Ecto neural progenitor cell (in vitro differentiated cells): ENCODE measurements at regions not wholly inside any gene's neighbourhood (a gene's known extent, or its start where the extent isn't known, plus 50 kb on each side); places are given as distances from the start of the nearest gene placed in this dataset.
"Not testable (repeated sequence)": the region's sequence is repeated elsewhere in the genome, so short reads cannot be mapped to it uniquely, and the experiment has no call there.

ENCODE experiments used
- DNase-seq: peaks from one replicate; pipeline ENCODE4 v3.0.0-alpha.2; 2018; ENCODE audit warnings: low spot score

GRCh38 chr3:16053794-16054193 is 120.7 kb upstream of the GALNT15 start:
- DNase-seq = no peak

DNA sequence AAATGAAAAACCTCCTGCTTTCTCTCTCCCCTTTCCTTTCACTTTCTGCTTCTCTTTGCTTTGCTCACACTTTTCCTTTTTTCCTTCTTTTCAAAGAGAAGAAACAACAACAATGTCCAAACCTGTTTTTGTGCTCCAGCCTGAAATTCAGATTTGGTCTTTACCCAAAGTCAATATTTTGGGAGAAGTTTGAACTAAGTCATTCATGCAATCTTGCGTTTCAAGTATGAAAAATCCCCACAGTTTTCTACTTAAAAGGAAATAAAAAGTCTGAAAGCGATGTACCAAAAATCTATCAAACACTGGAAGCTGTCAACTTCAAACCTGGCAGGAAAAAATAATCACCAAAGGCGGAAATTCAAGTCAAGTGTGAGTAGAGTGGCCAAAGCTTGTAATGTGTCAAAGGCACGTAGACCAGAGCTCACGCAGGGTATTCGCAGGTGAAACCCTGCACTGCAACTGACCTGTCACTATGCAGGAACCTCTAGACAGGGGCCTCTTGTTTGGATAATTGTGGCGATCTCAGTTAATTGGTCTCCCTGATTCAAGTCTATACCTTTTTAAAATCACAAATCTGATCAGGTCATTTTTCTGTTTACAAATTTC is 118.8 kb upstream of the GALNT15 start:
- DNase-seq = no peak

DNA sequence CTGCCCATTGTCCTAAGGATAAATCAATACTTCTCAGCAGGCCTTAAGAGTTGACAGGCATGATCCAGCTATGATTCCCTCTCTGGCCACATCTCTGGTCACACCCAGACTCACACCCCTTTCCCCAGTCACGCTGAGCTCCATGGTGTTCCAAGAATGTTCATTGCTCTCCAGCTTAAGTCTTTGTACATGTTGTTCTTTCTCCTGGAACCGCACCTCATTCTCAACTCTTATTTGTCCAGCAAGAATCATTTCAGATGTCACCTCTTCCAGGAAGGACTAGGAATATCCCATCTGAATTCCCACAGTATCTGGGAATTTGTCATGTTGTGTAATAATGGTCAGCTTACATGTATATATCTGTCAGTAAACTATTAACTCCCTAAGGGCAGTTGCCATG is 118.3 kb upstream of the GALNT15 start:
- no peak for DNase-seq

DNA sequence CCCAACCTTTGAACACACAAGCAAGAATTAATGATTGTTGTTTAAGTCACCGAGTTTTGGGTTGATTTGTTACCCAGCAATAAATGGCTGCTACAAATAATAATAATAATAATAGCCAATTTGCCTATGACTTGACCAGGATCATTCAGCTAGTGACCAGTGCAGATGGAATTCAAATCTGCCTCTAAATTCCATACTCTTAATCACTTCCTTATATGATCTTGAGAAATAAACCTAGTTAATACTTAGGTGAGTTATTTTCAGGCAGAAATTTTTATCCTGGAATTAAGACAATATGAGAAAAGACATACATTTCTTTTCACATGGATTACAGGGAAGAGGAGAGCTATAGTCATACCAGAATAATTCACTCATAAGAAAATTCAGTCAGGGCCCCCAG is 116.0 kb upstream of the GALNT15 start:
- DNase-seq = no peak

DNA sequence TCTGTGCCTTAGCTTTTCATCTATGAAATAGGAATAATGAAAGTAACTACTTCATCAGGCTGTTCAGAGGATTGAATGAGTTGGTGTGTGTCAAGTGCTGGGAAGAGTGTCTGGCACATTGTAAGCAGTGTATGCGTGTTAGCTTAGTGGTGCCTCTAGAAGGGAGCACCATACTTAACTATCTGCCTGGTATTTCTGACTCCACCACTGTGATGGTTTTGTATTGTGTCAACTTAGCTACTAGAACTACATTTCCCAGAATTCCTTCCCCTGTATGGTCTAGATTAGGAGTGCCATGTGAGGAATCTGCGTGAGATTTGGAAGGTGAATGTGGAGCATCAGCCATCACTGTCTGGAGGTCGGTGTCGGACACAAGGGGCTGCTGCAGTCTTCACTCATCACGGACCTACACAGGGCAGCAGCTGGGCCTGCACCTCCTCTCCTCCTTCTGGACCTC is 115.4 kb upstream of the GALNT15 start:
- DNase-seq = no peak

DNA sequence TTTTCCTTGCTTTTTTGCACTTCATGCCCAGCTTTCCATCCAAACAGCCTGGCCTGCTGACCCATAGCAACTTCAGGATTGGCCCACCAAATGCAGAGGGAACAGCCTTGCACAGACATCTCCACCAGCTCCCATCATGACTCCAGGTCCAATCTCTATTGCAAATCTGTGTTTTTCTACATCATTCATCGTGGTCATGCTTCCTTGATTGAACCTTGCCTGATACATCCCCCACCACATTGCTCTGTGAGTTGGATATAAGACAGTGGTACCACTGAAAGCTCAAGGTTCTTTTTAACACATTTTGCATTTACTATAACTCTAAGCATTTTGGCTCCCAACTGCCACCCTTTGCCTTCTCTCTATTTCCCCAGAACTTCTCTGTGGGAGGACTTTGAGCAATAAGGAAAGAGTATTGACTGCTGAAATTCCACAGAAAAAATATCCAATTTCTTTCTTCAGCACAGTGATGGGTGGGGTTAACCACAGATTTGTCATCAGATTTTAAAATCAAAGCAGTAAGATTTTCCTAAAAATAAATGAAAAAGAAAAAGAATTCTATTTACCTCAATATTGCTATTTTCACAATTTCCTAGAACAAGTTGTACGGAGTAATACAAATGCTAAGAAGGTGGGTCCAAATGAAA is 114.6 kb upstream of the GALNT15 start:
- no peak for DNase-seq

GRCh38 chr3:16060358-16060852 is 114.1 kb upstream of the GALNT15 start:
- DNase-seq = no peak

DNA sequence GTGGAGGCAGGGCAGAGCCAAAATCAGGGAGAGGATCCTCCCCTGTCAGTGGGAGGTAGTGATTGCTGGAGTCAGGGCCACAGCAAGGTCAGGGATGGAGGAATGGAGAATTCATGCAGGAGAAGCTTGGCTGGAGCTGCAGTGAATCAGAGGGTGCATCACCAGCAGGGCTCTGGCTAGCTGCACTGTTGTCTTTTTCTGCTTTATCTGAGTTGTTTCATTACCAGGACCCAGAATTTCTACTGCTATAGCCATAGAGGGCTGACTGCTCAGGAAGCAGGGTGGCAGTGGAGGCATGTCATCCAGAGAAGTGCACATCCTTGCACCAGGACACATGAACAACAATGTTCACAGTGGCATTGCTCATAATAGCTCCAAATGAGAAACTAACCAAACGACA is 113.5 kb upstream of the GALNT15 start:
- DNase-seq = no peak

- DNase-seq = no peak
These were observed 113.0 kb upstream of the GALNT15 start for GRCh38 chr3:16061491-16061890.

- no peak for DNase-seq
These were observed 110.9 kb upstream of the GALNT15 start for GRCh38 chr3:16063603-16064002.

- no peak for DNase-seq
These were observed 109.7 kb upstream of the GALNT15 start for GRCh38 chr3:16064642-16065414.

DNA sequence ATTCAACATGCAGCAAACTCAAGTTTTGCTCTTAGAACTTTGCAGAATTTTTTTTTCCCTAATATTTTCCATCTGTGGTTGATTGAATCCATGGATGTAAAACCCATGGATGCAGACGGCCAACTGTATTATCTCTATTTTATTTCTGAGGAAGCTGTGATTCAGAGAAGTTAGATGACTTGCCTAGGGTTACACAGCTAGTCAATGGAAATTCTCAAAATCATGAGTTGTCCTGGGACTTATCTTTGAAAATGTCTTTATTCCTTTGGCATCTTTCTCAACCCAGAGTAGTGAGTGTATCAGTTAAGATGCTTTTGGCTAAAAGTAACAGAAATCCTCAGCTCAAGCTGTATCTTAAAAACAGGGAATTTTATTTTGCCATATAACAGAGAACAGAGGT is 107.9 kb upstream of the GALNT15 start:
- no peak for DNase-seq

DNA sequence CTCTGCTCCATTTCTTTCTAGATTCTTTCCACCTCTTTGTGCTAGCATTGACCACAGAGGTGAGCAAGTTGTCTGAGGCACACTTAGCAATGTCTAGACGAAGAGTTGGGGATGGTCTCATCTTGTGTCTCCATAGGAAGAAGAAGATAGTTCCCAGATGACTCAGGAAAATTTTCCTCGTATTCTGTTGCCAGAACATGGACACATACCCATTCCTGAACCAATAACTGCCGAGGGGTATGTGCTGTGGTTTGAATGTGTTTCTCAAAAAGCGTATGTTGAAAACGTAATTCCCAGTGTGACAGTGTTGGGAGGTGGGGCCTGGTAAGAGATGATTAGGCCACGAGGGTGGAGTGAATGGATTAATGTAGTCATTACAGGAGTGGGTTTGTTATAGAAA is 107.5 kb upstream of the GALNT15 start:
- no peak for DNase-seq

DNA sequence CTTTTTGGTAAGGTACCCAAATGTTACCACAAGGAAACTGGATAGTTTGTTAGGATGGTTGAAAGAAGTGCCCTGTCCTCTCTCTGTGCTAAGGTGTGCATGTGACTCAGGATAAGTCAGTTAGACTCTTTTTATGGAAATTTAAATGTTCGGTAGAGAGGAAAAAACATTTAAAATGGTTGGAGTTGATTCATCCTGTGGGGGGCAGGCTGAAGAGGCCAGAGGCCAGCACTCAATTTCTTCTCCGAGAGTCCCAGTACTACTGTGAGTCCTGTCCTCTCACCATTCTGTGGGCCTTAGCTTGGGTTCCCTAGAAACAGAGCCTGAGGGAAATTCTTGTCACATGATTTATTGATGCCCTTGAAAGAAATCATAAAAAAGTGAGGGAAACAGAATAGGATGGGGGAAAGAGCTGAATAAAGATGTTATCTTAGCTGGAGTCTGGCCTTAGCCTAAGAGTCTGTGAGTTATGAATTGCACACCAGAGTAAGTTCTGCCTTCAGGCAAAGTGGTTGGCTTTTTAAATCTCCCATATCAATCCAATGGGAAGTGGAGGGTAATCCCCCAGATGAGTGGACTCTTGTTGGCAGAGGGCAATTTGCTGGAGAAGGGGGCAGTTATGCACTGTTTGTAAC is 106.5 kb upstream of the GALNT15 start:
- DNase-seq = no peak

GRCh38 chr3:16069149-16069922 is 105.1 kb upstream of the GALNT15 start:
- no peak for DNase-seq

GRCh38 chr3:16070707-16071106 is 103.8 kb upstream of the GALNT15 start:
- no peak for DNase-seq

- DNase-seq = no peak
These were observed 103.3 kb upstream of the GALNT15 start for GRCh38 chr3:16071206-16071605.

DNA sequence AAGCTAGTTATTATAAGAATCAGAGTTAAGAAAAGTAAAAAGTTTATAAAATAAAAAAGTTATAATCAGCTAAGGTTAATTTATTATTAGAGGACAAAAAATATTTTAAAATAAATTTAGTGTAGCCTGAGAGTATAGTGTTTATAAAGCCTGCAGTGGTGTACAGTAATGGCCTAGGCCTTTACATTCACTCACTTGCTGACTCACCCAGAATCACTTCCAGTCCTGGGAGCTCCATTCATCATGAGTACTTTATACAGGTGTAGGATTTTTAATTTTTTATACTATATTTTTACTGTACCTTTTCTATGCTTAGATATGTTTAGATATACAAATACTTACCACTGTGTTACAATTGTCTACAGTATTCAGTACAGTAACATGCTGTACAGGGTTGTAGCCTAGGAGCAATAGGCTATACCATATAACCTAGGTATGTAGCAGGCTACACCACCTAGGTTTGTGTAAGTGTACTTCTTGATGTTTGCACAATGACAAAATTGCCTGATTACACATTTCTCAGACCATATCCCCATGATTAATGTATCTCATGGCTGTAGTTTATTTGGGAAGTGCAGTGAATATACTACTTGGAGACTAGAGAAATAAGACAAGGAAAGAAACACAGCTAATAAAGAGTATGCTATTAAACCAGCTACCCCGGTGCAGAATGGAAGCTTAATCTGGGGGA is 101.9 kb upstream of the GALNT15 start:
- DNase-seq = no peak

DNA sequence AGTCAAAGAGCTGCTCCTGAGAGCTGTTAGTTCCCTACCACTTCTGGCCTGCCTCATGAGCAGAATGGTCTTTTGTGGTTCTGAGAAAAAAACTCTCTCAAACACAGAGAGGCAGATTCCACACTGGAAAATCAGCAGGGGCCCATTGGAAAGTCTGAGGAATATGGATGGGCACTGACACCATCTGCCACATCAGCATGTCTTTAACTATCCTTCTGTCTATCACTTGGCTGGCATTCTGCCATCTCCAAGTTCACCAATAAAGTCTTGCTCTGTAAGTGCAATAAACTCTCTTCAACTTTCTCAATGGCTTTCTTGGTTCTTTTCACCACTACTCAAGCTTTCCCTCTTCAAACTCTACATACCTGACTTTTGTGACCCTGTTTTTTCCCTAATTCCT is 101.3 kb upstream of the GALNT15 start:
- no peak for DNase-seq

- not testable (repeated sequence) for DNase-seq
These were observed 100.3 kb upstream of the GALNT15 start for GRCh38 chr3:16073990-16074671.

DNA sequence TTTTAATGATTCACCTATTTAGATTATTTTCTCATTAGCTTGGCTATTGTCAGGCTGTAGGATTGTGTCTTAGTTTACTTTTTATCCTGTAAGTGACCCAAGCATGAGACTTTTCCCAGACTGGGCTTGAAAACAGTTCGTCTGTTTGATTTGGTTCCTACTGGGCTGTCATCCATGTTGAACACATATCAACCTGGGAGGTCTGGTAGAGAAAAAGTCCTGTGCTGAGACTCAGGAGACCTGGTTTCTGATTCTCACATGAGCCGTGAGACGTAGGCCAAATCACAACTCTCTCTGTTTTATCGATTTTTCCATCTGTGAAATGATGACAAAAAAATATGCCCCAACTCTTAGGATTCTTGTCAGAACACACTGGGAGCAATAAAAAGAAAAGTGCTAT is 98.8 kb upstream of the GALNT15 start:
- DNase-seq = no peak
